ENCODE measurements at regions not wholly inside any gene's neighbourhood (a gene's known extent, or its start where the extent isn't known, plus 50 kb on each side); places are given as distances from the start of the nearest gene placed in this dataset.

- CTCF ChIA-PET: interaction anchor here (0.6 kb wide), 2 partner anchors 34 to 541 kb away, joined by 3 read pairs; no protein-coding TSS in a partner anchor
- intact Hi-C loops (cut with micrococcal nuclease; ENCODE audit: unreplicated experiment): no loop called here
Observed at GRCh38 chr18:10040287-10041011, 126.6 kb downstream of the VAPA start.

GRCh38 chr18:10041180-10041579 is 127.4 kb downstream of the VAPA start:
- no peak overlapping the region for H3K27ac Mint-ChIP-seq (ENCODE audit: unreplicated experiment)
- H3K4me3 Mint-ChIP-seq (ENCODE audit: unreplicated experiment): no peak overlapping the region
- H3K36me3 Mint-ChIP-seq (ENCODE audit: insufficient read depth, unreplicated experiment): peaks cover 7% of the 10 kb centered on the region
- BruUV-seq (replicated peaks): no TSS peak
- H3K4me1 Mint-ChIP-seq (ENCODE audit: low read depth, unreplicated experiment): peaks cover 12% of the 10 kb centered on the region
- no peak for TF ChIP-seq CTCF (IDR thresholded peaks at IDR 0.05; ENCODE audit: insufficient read depth in 1 of 2, low read depth in 1 of 2, low read length in 1 of 2, severe bottlenecking in 1 of 2, unreplicated experiment in 1 of 2)
- no peak overlapping the region for H3K4me3 ChIP-seq (ENCODE audit: low read depth, low read length)
- no peaks in the 10 kb centered on the region for H3K27me3 Mint-ChIP-seq (ENCODE audit: insufficient read depth, unreplicated experiment)
- H3K4me1 ChIP-seq: peaks cover 8% of the 10 kb centered on the region
- ChIA-PET CTCF (interaction anchor here (0.6 kb wide), 1 partner anchor 35 kb away, joined by 3 read pairs; no protein-coding TSS in a partner anchor), POLR2A (no interaction called here)
- H3K9me3 ChIP-seq: peaks cover 6% of the 10 kb centered on the region; the same call in 1 of the 2 replicates
- DNase-seq: peak in 1 of 2 experiments; percentile 7
- intact Hi-C loops (cut with micrococcal nuclease; ENCODE audit: unreplicated experiment): no loop called here
- no peaks in the 10 kb centered on the region for H3K27me3 ChIP-seq (replicated peaks; ENCODE audit: control insufficient read depth, insufficient read depth, low read length)
- peaks cover 12% of the 10 kb centered on the region for H3K9me3 Mint-ChIP-seq (ENCODE audit: unreplicated experiment)
- H3K36me3 ChIP-seq (ENCODE audit: control insufficient read depth, insufficient read depth, low read length): no peaks in the 10 kb centered on the region

More at GRCh38 chr18:10040287-10041011, 126.6 kb downstream of the VAPA start:
- H3K36me3 Mint-ChIP-seq (ENCODE audit: insufficient read depth, unreplicated experiment): peaks cover 7% of the 10 kb centered on the region
- H3K27me3 ChIP-seq (replicated peaks; ENCODE audit: control insufficient read depth, insufficient read depth, low read length): no peaks in the 10 kb centered on the region
- BruUV-seq (replicated peaks): no TSS peak
- H3K9me3 Mint-ChIP-seq (ENCODE audit: unreplicated experiment): peaks cover 12% of the 10 kb centered on the region
- no peak overlapping the region for H3K27ac Mint-ChIP-seq (ENCODE audit: unreplicated experiment)
- H3K4me3 Mint-ChIP-seq (ENCODE audit: unreplicated experiment): no peak overlapping the region
- H3K27me3 Mint-ChIP-seq (ENCODE audit: insufficient read depth, unreplicated experiment): no peaks in the 10 kb centered on the region
- H3K4me3 ChIP-seq (ENCODE audit: low read depth, low read length): no peak overlapping the region
- peak in 1 of 2 experiments; percentile 7 for DNase-seq
- TF ChIP-seq CTCF (IDR thresholded peaks at IDR 0.05; ENCODE audit: insufficient read depth in 1 of 2, low read depth in 1 of 2, low read length in 1 of 2, severe bottlenecking in 1 of 2, unreplicated experiment in 1 of 2): no peak
- H3K4me1 ChIP-seq: peaks cover 12% of the 10 kb centered on the region
- peaks cover 6% of the 10 kb centered on the region; the same call in 1 of the 2 replicates for H3K9me3 ChIP-seq
- no peaks in the 10 kb centered on the region for H3K36me3 ChIP-seq (ENCODE audit: control insufficient read depth, insufficient read depth, low read length)
- POLR2A ChIA-PET: no interaction called here
- peaks cover 19% of the 10 kb centered on the region for H3K4me1 Mint-ChIP-seq (ENCODE audit: low read depth, unreplicated experiment)

GRCh38 chr18:10042492-10042891 is 128.7 kb downstream of the VAPA start:
- no peak for DNase-seq
- POLR2A ChIA-PET: no interaction called here
- Mint-ChIP-seq H3K9me3 (ENCODE audit: unreplicated experiment) (peaks cover 12% of the 10 kb centered on the region), H3K36me3 (ENCODE audit: insufficient read depth, unreplicated experiment) (peaks cover 3% of the 10 kb centered on the region), H3K4me1 (ENCODE audit: low read depth, unreplicated experiment) (peaks cover 8% of the 10 kb centered on the region), H3K4me3 (ENCODE audit: unreplicated experiment) (no peak overlapping the region), H3K27ac (ENCODE audit: unreplicated experiment) (no peak overlapping the region), H3K27me3 (ENCODE audit: insufficient read depth, unreplicated experiment) (no peaks in the 10 kb centered on the region)
- CTCF ChIA-PET: no interaction called here
- intact Hi-C loops (cut with micrococcal nuclease; ENCODE audit: unreplicated experiment): no loop called here
- Histone ChIP-seq H3K36me3 (ENCODE audit: control insufficient read depth, insufficient read depth, low read length) (no peaks in the 10 kb centered on the region), H3K9me3 (peaks cover 6% of the 10 kb centered on the region; the same call in 1 of the 2 replicates), H3K4me1 (peaks cover 5% of the 10 kb centered on the region; the same call in 1 of the 2 replicates), H3K27me3 (replicated peaks; ENCODE audit: control insufficient read depth, insufficient read depth, low read length) (no peaks in the 10 kb centered on the region), H3K4me3 (ENCODE audit: low read depth, low read length) (no peak overlapping the region)
- no peak for TF ChIP-seq CTCF (IDR thresholded peaks at IDR 0.05; ENCODE audit: insufficient read depth in 1 of 2, low read depth in 1 of 2, low read length in 1 of 2, severe bottlenecking in 1 of 2, unreplicated experiment in 1 of 2)
- no TSS peak for BruUV-seq (replicated peaks)
